Esophagus muscularis mucosa (tissue), 4 donors: ENCODE measurements at regions not wholly inside any gene's neighbourhood (a gene's known extent, or its start where the extent isn't known, plus 50 kb on each side); places are given as distances from the start of the nearest gene placed in this dataset.

Experiments
- DNase-seq: peaks from one replicate; pipeline ENCODE4 v3.0.0-alpha.2; 2017; ENCODE audit errors: extremely low spot score
- H3K27ac ChIP-seq, 4 donors: fragments of 200-600 bp; sonication (generic); replicated peaks in 1 of 4; 1 replicate in 3 of 4; 2 replicates in 1 of 4; pipeline ENCODE4 v1.5.1; 2016 to 2019; ENCODE audit warnings: mild to moderate bottlenecking in 1 of 4
- H3K27me3 ChIP-seq, 4 donors: fragments of 200-600 bp; sonication (generic); one replicate each; pipeline versions ENCODE4 v1.5.1 to v1.6.0; 2016 to 2019
- H3K36me3 ChIP-seq, 4 donors: fragments of 200-600 bp; sonication (generic); one replicate each; pipeline ENCODE4 v1.5.1; 2016 to 2019
- H3K4me1 ChIP-seq, 4 donors: fragments of 200-600 bp; sonication (generic); one replicate each; pipeline ENCODE4 v1.5.1; 2016 to 2019
- H3K4me3 ChIP-seq, 4 donors: fragments of 200-600 bp; sonication (generic); 1 replicate in 2 of 4; 2 replicates in 2 of 4; pipeline ENCODE4 v1.5.1; 2016 to 2019; ENCODE audit warnings: mild to moderate bottlenecking in 4 of 4, moderate library complexity in 1 of 4
- H3K9me3 ChIP-seq, 4 donors: fragments of 200-600 bp; sonication (generic); 1 replicate in 3 of 4; 2 replicates in 1 of 4; pipeline ENCODE4 v1.5.1; 2016 to 2019
- CTCF ChIP-seq, 3 experiments: fragments of 200-600 bp in 2 of 3; fragments of 450-650 bp in 1 of 3; sonication (generic) in 2 of 3; IDR thresholded peaks; one replicate each; pipeline ENCODE4 v1.5.1; 2017 to 2019; ENCODE audit warnings: antibody characterized with exemption in 3 of 3, mild to moderate bottlenecking in 2 of 3, moderate library complexity in 1 of 3
- EP300 ChIP-seq: sonication (generic); formaldehyde crosslinking; IDR thresholded peaks from one replicate; pipeline ENCODE4 v1.6.1; 2017; ENCODE audit warnings: antibody characterized with exemption
- POLR2A ChIP-seq: fragments of 450-650 bp; IDR thresholded peaks from one replicate; pipeline ENCODE4 v1.6.1; 2017; ENCODE audit warnings: antibody characterized with exemption, moderate library complexity, mild to moderate bottlenecking, low read depth
- POLR2AphosphoS5 ChIP-seq, 2 donors: sonication (generic); formaldehyde crosslinking; IDR thresholded peaks; one replicate each; pipeline ENCODE4 v1.6.1; 2017; ENCODE audit warnings: antibody characterized with exemption in 2 of 2
- WGBS: methylation state at CpG from one replicate; pipeline ENCODE4 v1.1.5; 2018; 5-methylcytosine and 5-hydroxymethylcytosine counted together
- intact Hi-C: fragments of 100-400 bp; cut with DNase I; formaldehyde crosslinking; loops from one replicate; pipeline ENCODE4 v1.15.1; 2023

GRCh38 chr6:91715171-91715805, 1128.4 kb upstream of the MAP3K7 start:
- DNase-seq, result no peak
- intact Hi-C loops, result no loop called here
- Histone ChIP-seq H3K4me3 (no peak overlapping the region), H3K27me3 (no peaks in the 10 kb centered on the region), H3K36me3 (no peaks in the 10 kb centered on the region), H3K9me3 (no peaks in the 10 kb centered on the region), H3K27ac (no peak overlapping the region), H3K4me1 (no peaks in the 10 kb centered on the region)
- TF ChIP-seq CTCF (IDR thresholded peaks at IDR 0.05) (no peak), EP300 (no peak), POLR2AphosphoS5 (IDR thresholded peaks at IDR 0.05) (no peak), POLR2A (no peak)
- WGBS, result 96% methylated on average over 11 of the region's 11 CpGs

DNA sequence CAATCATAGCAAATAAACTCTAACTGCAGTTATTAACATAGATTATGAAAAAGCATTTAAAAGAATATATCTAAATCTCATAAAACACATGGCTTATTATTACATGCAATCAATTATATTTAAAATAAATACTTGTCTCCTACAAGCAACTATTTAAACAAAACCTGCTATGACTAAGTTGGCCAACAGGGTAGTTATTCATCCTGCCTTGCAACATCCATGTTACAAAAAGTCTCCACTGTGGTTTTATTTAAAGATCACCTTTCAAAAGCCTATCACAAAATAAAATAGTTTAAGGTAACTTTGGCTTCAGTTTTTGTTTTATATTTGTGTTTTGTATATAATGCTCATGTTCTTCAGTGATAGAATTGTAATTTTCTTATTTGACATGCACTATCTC, 1127.0 kb upstream of the MAP3K7 start:
- H3K36me3 ChIP-seq, result no peaks in the 10 kb centered on the region
- H3K27ac ChIP-seq, result no peak overlapping the region
- H3K4me3 ChIP-seq, result no peak overlapping the region
- H3K27me3 ChIP-seq, result no peaks in the 10 kb centered on the region
- no peaks in the 10 kb centered on the region for H3K9me3 ChIP-seq
- intact Hi-C loops, result no loop called here
- H3K4me1 ChIP-seq, result no peaks in the 10 kb centered on the region
- no peak for DNase-seq
- TF ChIP-seq POLR2A (no peak), POLR2AphosphoS5 (IDR thresholded peaks at IDR 0.05) (no peak), CTCF (IDR thresholded peaks at IDR 0.05) (no peak), EP300 (no peak)

- Histone ChIP-seq H3K36me3 (no peaks in the 10 kb centered on the region), H3K4me1 (no peaks in the 10 kb centered on the region), H3K9me3 (no peaks in the 10 kb centered on the region), H3K4me3 (no peak overlapping the region), H3K27ac (no peak overlapping the region), H3K27me3 (no peaks in the 10 kb centered on the region)
- no peak for DNase-seq
- WGBS, result 73% methylated on average over 2 of the region's 2 CpGs
- intact Hi-C loops, result no loop called here
- no peak for TF ChIP-seq POLR2A
- TF ChIP-seq CTCF (IDR thresholded peaks at IDR 0.05), result no peak
- no peak for TF ChIP-seq POLR2AphosphoS5 (IDR thresholded peaks at IDR 0.05)
- no peak for TF ChIP-seq EP300
Measured at GRCh38 chr6:91711518-91711917, 1124.6 kb upstream of the MAP3K7 start.

- no peak overlapping the region for H3K4me3 ChIP-seq
- no peaks in the 10 kb centered on the region for H3K4me1 ChIP-seq
- no peak overlapping the region for H3K27ac ChIP-seq
- DNase-seq, result no peak
- H3K36me3 ChIP-seq, result no peaks in the 10 kb centered on the region
- TF ChIP-seq EP300 (no peak), POLR2AphosphoS5 (IDR thresholded peaks at IDR 0.05) (no peak), POLR2A (no peak), CTCF (IDR thresholded peaks at IDR 0.05) (no peak)
- intact Hi-C loops, result no loop called here
- no peaks in the 10 kb centered on the region for H3K27me3 ChIP-seq
- no peaks in the 10 kb centered on the region for H3K9me3 ChIP-seq
- 83% methylated on average over 2 of the region's 2 CpGs for WGBS
Measured at GRCh38 chr6:91710342-91710741, 1123.5 kb upstream of the MAP3K7 start.

- Histone ChIP-seq H3K27me3 (no peaks in the 10 kb centered on the region), H3K36me3 (no peaks in the 10 kb centered on the region), H3K9me3 (no peaks in the 10 kb centered on the region), H3K4me1 (no peaks in the 10 kb centered on the region), H3K27ac (no peak overlapping the region), H3K4me3 (no peak overlapping the region)
- no peak for TF ChIP-seq POLR2A
- TF ChIP-seq POLR2AphosphoS5 (IDR thresholded peaks at IDR 0.05), result no peak
- no peak for TF ChIP-seq CTCF (IDR thresholded peaks at IDR 0.05)
- no peak for TF ChIP-seq EP300
- WGBS, result 88% methylated on average over 1 of the region's 1 CpG
- intact Hi-C loops, result no loop called here
- DNase-seq, result no peak
Measured at GRCh38 chr6:91708534-91708933, 1121.7 kb upstream of the MAP3K7 start.
